Gastroesophageal sphincter (tissue), 3 donors: ENCODE measurements at regions not wholly inside any gene's neighbourhood (a gene's known extent, or its start where the extent isn't known, plus 50 kb on each side); places are given as distances from the start of the nearest gene placed in this dataset.
"Not testable (repeated sequence)": the region's sequence is repeated elsewhere in the genome, so short reads cannot be mapped to it uniquely, and the experiment has no call there.

Experiments used
- CTCF ChIP-seq, 4 experiments: fragments of 200-600 bp in 2 of 4; fragments of 450-650 bp in 2 of 4; sonication (generic) in 1 of 4; IDR thresholded peaks; one replicate each; pipeline ENCODE4 v1.5.1; 2017 to 2019; ENCODE audit warnings: antibody characterized with exemption in 4 of 4, mild to moderate bottlenecking in 2 of 4, moderate library complexity in 2 of 4
- EP300 ChIP-seq: sonication (generic); formaldehyde crosslinking; IDR thresholded peaks from one replicate; pipeline ENCODE4 v1.6.1; 2017; ENCODE audit warnings: antibody characterized with exemption, mild to moderate bottlenecking
- POLR2A ChIP-seq, 2 donors: fragments of 450-650 bp; IDR thresholded peaks; one replicate each; pipeline ENCODE4 v1.6.1; 2017; ENCODE audit warnings: antibody characterized with exemption in 2 of 2, mild to moderate bottlenecking in 2 of 2, moderate library complexity in 1 of 2

- TF ChIP-seq CTCF (IDR thresholded peaks at IDR 0.05); POLR2A (IDR thresholded peaks at IDR 0.05); EP300: not testable (repeated sequence)
These were observed 113.7 kb upstream of the RXFP1 start for GRCh38 chr4:158407961-158408360.
